K562 (cell line): ENCODE measurements at regions not wholly inside any gene's neighbourhood (a gene's known extent, or its start where the extent isn't known, plus 50 kb on each side); places are given as distances from the start of the nearest gene placed in this dataset.

Experiments used
- ATAC-seq: fragments of 200-7000 bp; cut with Tn5 transposase; 3 replicates; pipeline ENCODE4 v1.9.1; 2020; ENCODE audit warnings: moderate library complexity
- BruUV-seq: library from RNA; stranded (reverse); fragments of 400-500 nt; replicated peaks from 2 replicates; lab custom pipeline; 2021; lab: Mats Ljungman, UMichigan
- CTCF ChIA-PET: fragments of 300-600 bp; formaldehyde crosslinking; extraction: SDS; loops from one replicate; lab custom pipeline; 2021; ENCODE audit warnings: low intra/inter-chr PET ratio; lab: Yijun Ruan, JAX
- POLR2A ChIA-PET: fragments of 300-600, 350-650 bp; sonication (Branson Sonifier 250); formaldehyde crosslinking; extraction: SDS; loops from one replicate; lab custom pipeline; 2021; ENCODE audit warnings: antibody characterized with exemption, inconsistent platforms; lab: Yijun Ruan, JAX
- DNase-seq, 4 experiments: peaks; one replicate each; pipeline versions ENCODE4 v3.0.0 to v3.0.0-alpha.2; 2011 to 2018; ENCODE audit warnings: low spot score in 3 of 4, mixed read lengths in 3 of 4; ENCODE audit errors: extremely low read depth in 1 of 4
- FAIRE-seq: peaks from 2 replicates; lab custom pipeline; 2011; peaks lifted over from hg19 to GRCh38; lab: Jason Lieb, UNC
- H2AFZ ChIP-seq: 2 replicates; pipeline ENCODE4 v1.6.0; 2011; ENCODE audit warnings: low read depth, low read length, control low read depth, inconsistent platforms
- H3K27ac ChIP-seq: fragments of 200-600 bp; 3 replicates; pipeline ENCODE4 v1.8.0; 2011; ENCODE audit warnings: low read depth, mild to moderate bottlenecking, control low read depth, inconsistent platforms, low read length, moderate library complexity, mixed read lengths; ENCODE audit errors: extremely low read depth
- H3K27me3 ChIP-seq, 2 experiments: fragments of 300-600 bp in 1 of 2; 2 replicates in 1 of 2; 3 replicates in 1 of 2; pipeline versions ENCODE4 v1.6.0 to v1.8.0; 2011; ENCODE audit warnings: inconsistent platforms in 2 of 2, low read length in 2 of 2, mild to moderate bottlenecking in 1 of 2, mixed read lengths in 1 of 2, moderate library complexity in 1 of 2; ENCODE audit not compliant: control insufficient read depth in 2 of 2, insufficient read depth in 2 of 2
- H3K36me3 ChIP-seq: fragments of 300-600 bp; 3 replicates; pipeline ENCODE4 v1.8.0; 2011; ENCODE audit warnings: mild to moderate bottlenecking, low read length, inconsistent platforms; ENCODE audit not compliant: control insufficient read depth, insufficient read depth
- H3K4me1 ChIP-seq, 2 experiments: fragments of 200-600 bp in 1 of 2; replicated peaks in 1 of 2; 2 replicates in 1 of 2; 3 replicates in 1 of 2; pipeline versions ENCODE4 v1.5.1 to v1.8.0; 2011; ENCODE audit warnings: inconsistent platforms in 2 of 2, low read length in 2 of 2, mild to moderate bottlenecking in 1 of 2, mixed read lengths in 1 of 2, moderate library complexity in 1 of 2; ENCODE audit not compliant: control insufficient read depth in 2 of 2, insufficient read depth in 2 of 2
- H3K4me2 ChIP-seq: 2 replicates; pipeline ENCODE4 v1.6.1; 2011; ENCODE audit warnings: low read length, control low read depth, inconsistent platforms, mixed read lengths; ENCODE audit not compliant: insufficient read depth
- H3K4me3 ChIP-seq: fragments of 200-600 bp; sonication (generic), shearing (Covaris generic); 2 replicates; pipeline ENCODE4 v1.5.1; 2016; ENCODE audit warnings: control low read depth, inconsistent platforms
- H3K79me2 ChIP-seq: fragments of 200-600 bp; 3 replicates; pipeline ENCODE4 v1.8.0; 2011; ENCODE audit warnings: low read length, inconsistent platforms; ENCODE audit not compliant: control insufficient read depth, insufficient read depth
- H3K9ac ChIP-seq, 2 experiments: 2 replicates each; pipeline versions ENCODE4 v1.6.0 to v1.6.1; 2011; ENCODE audit warnings: low read depth in 2 of 2, low read length in 2 of 2, control low read depth in 1 of 2, inconsistent platforms in 1 of 2, mild to moderate bottlenecking in 1 of 2, mixed read lengths in 1 of 2; ENCODE audit not compliant: insufficient read depth in 1 of 2
- H3K9me1 ChIP-seq: one replicate; pipeline ENCODE4 v1.6.0; 2011; ENCODE audit warnings: inconsistent platforms, mild to moderate bottlenecking, low read length, moderate library complexity; ENCODE audit not compliant: control insufficient read depth, insufficient read depth
- H3K9me3 ChIP-seq: replicated peaks from 2 replicates; pipeline ENCODE4 v1.5.1; 2011; ENCODE audit warnings: low read depth, low read length, inconsistent platforms; ENCODE audit not compliant: control insufficient read depth, insufficient read depth
- H4K20me1 ChIP-seq: replicated peaks from 2 replicates; pipeline ENCODE4 v1.6.1; 2011; ENCODE audit warnings: low read length, inconsistent platforms, mixed read lengths; ENCODE audit not compliant: control insufficient read depth, insufficient read depth
- HEY1 ChIP-seq: fragments of 250-450 bp; sonication (Bioruptor Pico); IDR thresholded peaks from 2 replicates; pipeline ENCODE4 v1.5.0; 2020; ENCODE audit warnings: mild to moderate bottlenecking, moderate library complexity, borderline replicate concordance
- KDM4B ChIP-seq, 2 experiments: fragments of 450-650 bp in 1 of 2; sonication (generic) in 1 of 2; IDR thresholded peaks; 2 replicates each; pipeline ENCODE4 v1.6.1; 2016 to 2017; ENCODE audit warnings: borderline replicate concordance in 2 of 2, antibody characterized with exemption in 1 of 2, low read depth in 1 of 2, mild to moderate bottlenecking in 1 of 2
- PTRF ChIP-seq: fragments of 450-650 bp; IDR thresholded peaks from 2 replicates; pipeline ENCODE4 v1.6.1; 2016; ENCODE audit warnings: mild to moderate bottlenecking, missing genetic modification characterization, missing compliant biosample characterization
- RBFOX2 ChIP-seq: fragments of 200-400 bp; formaldehyde crosslinking; IDR thresholded peaks from 2 replicates; pipeline ENCODE4 v1.6.1; 2017; ENCODE audit warnings: low read depth, mild to moderate bottlenecking, low read length, moderate library complexity
- RBM14 ChIP-seq: fragments of 200-400 bp; formaldehyde crosslinking; IDR thresholded peaks from 2 replicates; pipeline ENCODE4 v1.6.1; 2018; ENCODE audit warnings: low read depth, mild to moderate bottlenecking, low read length, moderate library complexity, borderline replicate concordance; ENCODE audit not compliant: insufficient read depth
- XRCC5 ChIP-seq: fragments of 200-400 bp; formaldehyde crosslinking; IDR thresholded peaks from 2 replicates; pipeline ENCODE4 v1.6.1; 2017; ENCODE audit warnings: low read depth, mild to moderate bottlenecking, low read length
- ZBTB17 ChIP-seq: fragments of 450-650 bp; formaldehyde crosslinking; IDR thresholded peaks from 2 replicates; pipeline ENCODE4 v1.4.0; 2020; ENCODE audit warnings: mild to moderate bottlenecking
- ZNF165 ChIP-seq: fragments of 250-450 bp; sonication (Bioruptor Pico); IDR thresholded peaks from 2 replicates; pipeline ENCODE4 v1.4.0; 2020; ENCODE audit warnings: borderline replicate concordance
- ZNF239 ChIP-seq: fragments of 250-450 bp; sonication (Bioruptor Pico); IDR thresholded peaks from 2 replicates; pipeline ENCODE4 v1.4.0; 2020; ENCODE audit warnings: mild to moderate bottlenecking
- ZSCAN29 ChIP-seq: fragments of 450-650 bp; IDR thresholded peaks from 2 replicates; pipeline ENCODE4 v1.6.1; 2017
- WGBS: fragments of 100-300 bp; shearing (Covaris generic); methylation state at CpG from one replicate; pipeline ENCODE4 v1.1.6; 2016; ENCODE audit warnings: low coverage, mixed read lengths; ENCODE audit not compliant: insufficient coverage; ENCODE audit errors: missing lambda C conversion rate; 5-methylcytosine and 5-hydroxymethylcytosine counted together
- in situ Hi-C: fragments of 300-500 bp; cut with MboI; formaldehyde crosslinking; loops from 4 replicates; pipeline ENCODE4 v1.15.0; 2018; ENCODE audit warnings: inconsistent platforms, mixed read lengths
- intact Hi-C: fragments of 100-400 bp; cut with micrococcal nuclease; formaldehyde crosslinking; loops from 2 replicates; pipeline ENCODE4 v1.14.2; 2022
- TF ChIP-seq, protein P1 (sequence below): sonication (generic); formaldehyde crosslinking; IDR thresholded peaks from 2 replicates; pipeline ENCODE4 v1.8.1; 2023; ENCODE audit warnings: mild to moderate bottlenecking, missing genetic modification reagents, moderate library complexity
- TF ChIP-seq, protein P2 (sequence below): fragments of 250-450 bp; sonication (Bioruptor Pico); IDR thresholded peaks from 2 replicates; pipeline ENCODE4 v1.8.0; 2021; ENCODE audit warnings: borderline replicate concordance, mild to moderate bottlenecking, moderate library complexity; ENCODE audit not compliant: poor library complexity, severe bottlenecking
- TF ChIP-seq, protein P3 (sequence below): sonication (generic); formaldehyde crosslinking; IDR thresholded peaks from 2 replicates; pipeline ENCODE4 v1.8.0; 2023; ENCODE audit warnings: mild to moderate bottlenecking, missing genetic modification reagents
- TF ChIP-seq, protein P4 (sequence below): fragments of 250-450 bp; sonication (Bioruptor Pico); IDR thresholded peaks from 2 replicates; pipeline ENCODE4 v1.4.0; 2020; ENCODE audit warnings: mild to moderate bottlenecking, moderate library complexity

DNA sequence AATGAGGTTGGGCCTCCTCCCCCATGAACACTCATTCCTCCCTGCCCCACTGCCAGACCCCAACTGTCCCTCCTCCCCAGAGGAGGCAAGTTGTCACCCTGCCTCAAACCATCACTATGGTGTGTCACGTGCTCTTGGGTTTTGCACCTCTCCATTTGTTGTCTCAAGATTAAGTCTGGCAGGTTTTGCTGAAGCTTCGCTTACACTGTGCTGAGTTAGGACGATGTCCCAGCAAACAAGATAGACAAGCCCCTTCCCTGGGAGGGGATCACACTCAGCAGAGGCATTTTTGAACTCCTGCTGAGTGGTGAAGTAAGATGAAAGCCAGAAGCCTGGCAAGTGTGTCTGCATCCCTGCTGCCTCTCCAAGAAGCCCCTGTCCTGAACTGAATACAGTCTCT, 78.3 kb downstream of the CBLN1 start:
- FAIRE-seq = no peak
- in situ Hi-C loops = no loop called here
- TF ChIP-seq RBFOX2 (no peak), ZNF165 (CRISPR knock-in tag) (no peak), HEY1 (CRISPR knock-in tag) (no peak), ZSCAN29 (no peak), PTRF (tag) (no peak), ZBTB17 (CRISPR knock-in tag) (no peak), RBM14 (no peak), XRCC5 (no peak), ZNF239 (no peak), KDM4B (IDR thresholded peaks at IDR 0.05; ENCODE audit: borderline replicate concordance in 2 of 2, low read depth in 1 of 2) (no peak)
- TF ChIP-seq, protein P1, sequence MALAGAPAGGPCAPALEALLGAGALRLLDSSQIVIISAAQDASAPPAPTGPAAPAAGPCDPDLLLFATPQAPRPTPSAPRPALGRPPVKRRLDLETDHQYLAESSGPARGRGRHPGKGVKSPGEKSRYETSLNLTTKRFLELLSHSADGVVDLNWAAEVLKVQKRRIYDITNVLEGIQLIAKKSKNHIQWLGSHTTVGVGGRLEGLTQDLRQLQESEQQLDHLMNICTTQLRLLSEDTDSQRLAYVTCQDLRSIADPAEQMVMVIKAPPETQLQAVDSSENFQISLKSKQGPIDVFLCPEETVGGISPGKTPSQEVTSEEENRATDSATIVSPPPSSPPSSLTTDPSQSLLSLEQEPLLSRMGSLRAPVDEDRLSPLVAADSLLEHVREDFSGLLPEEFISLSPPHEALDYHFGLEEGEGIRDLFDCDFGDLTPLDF = no peak
- TF ChIP-seq, protein P2, sequence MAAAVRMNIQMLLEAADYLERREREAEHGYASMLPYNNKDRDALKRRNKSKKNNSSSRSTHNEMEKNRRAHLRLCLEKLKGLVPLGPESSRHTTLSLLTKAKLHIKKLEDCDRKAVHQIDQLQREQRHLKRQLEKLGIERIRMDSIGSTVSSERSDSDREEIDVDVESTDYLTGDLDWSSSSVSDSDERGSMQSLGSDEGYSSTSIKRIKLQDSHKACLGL (CRISPR knock-in tag) = no peak
- TF ChIP-seq, protein P3, sequence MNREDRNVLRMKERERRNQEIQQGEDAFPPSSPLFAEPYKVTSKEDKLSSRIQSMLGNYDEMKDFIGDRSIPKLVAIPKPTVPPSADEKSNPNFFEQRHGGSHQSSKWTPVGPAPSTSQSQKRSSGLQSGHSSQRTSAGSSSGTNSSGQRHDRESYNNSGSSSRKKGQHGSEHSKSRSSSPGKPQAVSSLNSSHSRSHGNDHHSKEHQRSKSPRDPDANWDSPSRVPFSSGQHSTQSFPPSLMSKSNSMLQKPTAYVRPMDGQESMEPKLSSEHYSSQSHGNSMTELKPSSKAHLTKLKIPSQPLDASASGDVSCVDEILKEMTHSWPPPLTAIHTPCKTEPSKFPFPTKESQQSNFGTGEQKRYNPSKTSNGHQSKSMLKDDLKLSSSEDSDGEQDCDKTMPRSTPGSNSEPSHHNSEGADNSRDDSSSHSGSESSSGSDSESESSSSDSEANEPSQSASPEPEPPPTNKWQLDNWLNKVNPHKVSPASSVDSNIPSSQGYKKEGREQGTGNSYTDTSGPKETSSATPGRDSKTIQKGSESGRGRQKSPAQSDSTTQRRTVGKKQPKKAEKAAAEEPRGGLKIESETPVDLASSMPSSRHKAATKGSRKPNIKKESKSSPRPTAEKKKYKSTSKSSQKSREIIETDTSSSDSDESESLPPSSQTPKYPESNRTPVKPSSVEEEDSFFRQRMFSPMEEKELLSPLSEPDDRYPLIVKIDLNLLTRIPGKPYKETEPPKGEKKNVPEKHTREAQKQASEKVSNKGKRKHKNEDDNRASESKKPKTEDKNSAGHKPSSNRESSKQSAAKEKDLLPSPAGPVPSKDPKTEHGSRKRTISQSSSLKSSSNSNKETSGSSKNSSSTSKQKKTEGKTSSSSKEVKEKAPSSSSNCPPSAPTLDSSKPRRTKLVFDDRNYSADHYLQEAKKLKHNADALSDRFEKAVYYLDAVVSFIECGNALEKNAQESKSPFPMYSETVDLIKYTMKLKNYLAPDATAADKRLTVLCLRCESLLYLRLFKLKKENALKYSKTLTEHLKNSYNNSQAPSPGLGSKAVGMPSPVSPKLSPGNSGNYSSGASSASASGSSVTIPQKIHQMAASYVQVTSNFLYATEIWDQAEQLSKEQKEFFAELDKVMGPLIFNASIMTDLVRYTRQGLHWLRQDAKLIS (CRISPR knock-in tag) = no peak
- TF ChIP-seq, protein P4, sequence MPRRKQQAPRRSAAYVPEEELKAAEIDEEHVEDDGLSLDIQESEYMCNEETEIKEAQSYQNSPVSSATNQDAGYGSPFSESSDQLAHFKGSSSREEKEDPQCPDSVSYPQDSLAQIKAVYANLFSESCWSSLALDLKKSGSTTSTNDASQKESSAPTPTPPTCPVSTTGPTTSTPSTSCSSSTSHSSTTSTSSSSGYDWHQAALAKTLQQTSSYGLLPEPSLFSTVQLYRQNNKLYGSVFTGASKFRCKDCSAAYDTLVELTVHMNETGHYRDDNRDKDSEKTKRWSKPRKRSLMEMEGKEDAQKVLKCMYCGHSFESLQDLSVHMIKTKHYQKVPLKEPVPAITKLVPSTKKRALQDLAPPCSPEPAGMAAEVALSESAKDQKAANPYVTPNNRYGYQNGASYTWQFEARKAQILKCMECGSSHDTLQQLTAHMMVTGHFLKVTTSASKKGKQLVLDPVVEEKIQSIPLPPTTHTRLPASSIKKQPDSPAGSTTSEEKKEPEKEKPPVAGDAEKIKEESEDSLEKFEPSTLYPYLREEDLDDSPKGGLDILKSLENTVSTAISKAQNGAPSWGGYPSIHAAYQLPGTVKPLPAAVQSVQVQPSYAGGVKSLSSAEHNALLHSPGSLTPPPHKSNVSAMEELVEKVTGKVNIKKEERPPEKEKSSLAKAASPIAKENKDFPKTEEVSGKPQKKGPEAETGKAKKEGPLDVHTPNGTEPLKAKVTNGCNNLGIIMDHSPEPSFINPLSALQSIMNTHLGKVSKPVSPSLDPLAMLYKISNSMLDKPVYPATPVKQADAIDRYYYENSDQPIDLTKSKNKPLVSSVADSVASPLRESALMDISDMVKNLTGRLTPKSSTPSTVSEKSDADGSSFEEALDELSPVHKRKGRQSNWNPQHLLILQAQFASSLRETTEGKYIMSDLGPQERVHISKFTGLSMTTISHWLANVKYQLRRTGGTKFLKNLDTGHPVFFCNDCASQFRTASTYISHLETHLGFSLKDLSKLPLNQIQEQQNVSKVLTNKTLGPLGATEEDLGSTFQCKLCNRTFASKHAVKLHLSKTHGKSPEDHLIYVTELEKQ (CRISPR knock-in tag) = no peak

More for the DNA sequence above, 78.3 kb downstream of the CBLN1 start:
- H3K4me1 ChIP-seq = no peaks in the 10 kb centered on the region; a peak in 1 of 5 replicates
- no TSS peak for BruUV-seq
- H3K9me1 ChIP-seq = no peaks in the 10 kb centered on the region
- DNase-seq = no peak
- no peaks in the 10 kb centered on the region for H3K79me2 ChIP-seq
- no peaks in the 10 kb centered on the region for H3K36me3 ChIP-seq
- H4K20me1 ChIP-seq = peaks cover 5% of the 10 kb centered on the region; the same call in 1 of the 2 replicates
- intact Hi-C loops = no loop called here
- no peak overlapping the region for H3K27ac ChIP-seq
- H3K9me3 ChIP-seq = no peaks in the 10 kb centered on the region
- no peak overlapping the region for H3K9ac ChIP-seq
- no peak for ATAC-seq
- no peaks in the 10 kb centered on the region for H3K27me3 ChIP-seq
- no peak overlapping the region for H3K4me3 ChIP-seq
- CTCF ChIA-PET = no interaction called here
- H3K4me2 ChIP-seq = no peak overlapping the region
- WGBS = 0% methylated on average over 3 of the region's 3 CpGs
- H2AFZ ChIP-seq = no peak overlapping the region
- POLR2A ChIA-PET = no interaction called here
